Astrocyte (in vitro differentiated cells and primary cell): ENCODE measurements at regions not wholly inside any gene's neighbourhood (a gene's known extent, or its start where the extent isn't known, plus 50 kb on each side); places are given as distances from the start of the nearest gene placed in this dataset.

Source experiments
- DNase-seq: peaks from one replicate; pipeline ENCODE4 v3.0.0-alpha.2; 2010; ENCODE audit warnings: low read depth
- FAIRE-seq: peaks from 2 replicates; lab custom pipeline; 2011; peaks lifted over from hg19 to GRCh38; lab: Jason Lieb, UNC
- H2AFZ ChIP-seq: 2 replicates; pipeline ENCODE4 v1.6.0; 2012; ENCODE audit warnings: low read depth, low read length, inconsistent platforms
- H3K27ac ChIP-seq: 2 replicates; pipeline ENCODE4 v1.5.1; 2011; ENCODE audit warnings: low read depth, low read length, inconsistent platforms
- H3K27me3 ChIP-seq: 2 replicates; pipeline ENCODE4 v1.6.0; 2011; ENCODE audit warnings: low read length, inconsistent platforms; ENCODE audit not compliant: insufficient read depth
- H3K36me3 ChIP-seq: 2 replicates; pipeline ENCODE4 v1.5.1; 2011; ENCODE audit warnings: low read length, inconsistent platforms; ENCODE audit not compliant: insufficient read depth
- H3K4me1 ChIP-seq: 2 replicates; pipeline ENCODE4 v1.5.1; 2011; ENCODE audit warnings: low read length, inconsistent platforms; ENCODE audit not compliant: insufficient read depth
- H3K4me2 ChIP-seq: 2 replicates; pipeline ENCODE4 v1.6.0; 2012; ENCODE audit warnings: low read length, inconsistent platforms
- H3K4me3 ChIP-seq: 2 replicates; pipeline ENCODE4 v1.5.1; 2011; ENCODE audit warnings: low read depth, mild to moderate bottlenecking, low read length, inconsistent platforms; ENCODE audit not compliant: insufficient read depth
- H3K79me2 ChIP-seq: 2 replicates; pipeline ENCODE4 v1.6.0; 2012; ENCODE audit warnings: mild to moderate bottlenecking, low read length, inconsistent platforms; ENCODE audit not compliant: insufficient read depth
- H3K9ac ChIP-seq: 2 replicates; pipeline ENCODE4 v1.6.0; 2012; ENCODE audit warnings: mild to moderate bottlenecking, low read length, inconsistent platforms
- H3K9me3 ChIP-seq: 2 replicates; pipeline ENCODE4 v1.5.1; 2012; ENCODE audit warnings: low read depth, mild to moderate bottlenecking, low read length, inconsistent platforms; ENCODE audit not compliant: insufficient read depth
- H4K20me1 ChIP-seq: 2 replicates; pipeline ENCODE4 v1.6.0; 2012; ENCODE audit warnings: low read length, inconsistent platforms; ENCODE audit not compliant: insufficient read depth
- H3K27ac Mint-ChIP-seq: one replicate; pipeline ENCODE4 v1.8.0; 2021; ENCODE audit warnings: mild to moderate bottlenecking, mixed read lengths; ENCODE audit not compliant: unreplicated experiment
- H3K27me3 Mint-ChIP-seq: one replicate; pipeline ENCODE4 v1.8.0; 2021; ENCODE audit warnings: low read depth, mixed read lengths; ENCODE audit not compliant: unreplicated experiment
- H3K36me3 Mint-ChIP-seq: one replicate; pipeline ENCODE4 v1.8.0; 2021; ENCODE audit warnings: low read depth, mixed read lengths; ENCODE audit not compliant: unreplicated experiment
- H3K4me1 Mint-ChIP-seq: one replicate; pipeline ENCODE4 v1.8.0; 2021; ENCODE audit warnings: low read depth, mixed read lengths; ENCODE audit not compliant: unreplicated experiment
- H3K4me3 Mint-ChIP-seq: one replicate; pipeline ENCODE4 v1.8.0; 2021; ENCODE audit warnings: mild to moderate bottlenecking, moderate library complexity, mixed read lengths; ENCODE audit not compliant: unreplicated experiment
- H3K9me3 Mint-ChIP-seq: one replicate; pipeline ENCODE4 v1.8.0; 2021; ENCODE audit warnings: mild to moderate bottlenecking, mixed read lengths; ENCODE audit not compliant: unreplicated experiment
- EZH2 ChIP-seq: IDR thresholded peaks from 2 replicates; pipeline ENCODE4 v1.6.1; 2012; ENCODE audit warnings: mild to moderate bottlenecking, low read length, inconsistent platforms; ENCODE audit not compliant: insufficient read depth
- TF ChIP-seq, protein P1 (sequence below): IDR thresholded peaks from 2 replicates; pipeline ENCODE4 v1.5.1; 2011; ENCODE audit warnings: low read depth, mild to moderate bottlenecking, inconsistent platforms, low read length, moderate library complexity; ENCODE audit not compliant: insufficient read depth

DNA sequence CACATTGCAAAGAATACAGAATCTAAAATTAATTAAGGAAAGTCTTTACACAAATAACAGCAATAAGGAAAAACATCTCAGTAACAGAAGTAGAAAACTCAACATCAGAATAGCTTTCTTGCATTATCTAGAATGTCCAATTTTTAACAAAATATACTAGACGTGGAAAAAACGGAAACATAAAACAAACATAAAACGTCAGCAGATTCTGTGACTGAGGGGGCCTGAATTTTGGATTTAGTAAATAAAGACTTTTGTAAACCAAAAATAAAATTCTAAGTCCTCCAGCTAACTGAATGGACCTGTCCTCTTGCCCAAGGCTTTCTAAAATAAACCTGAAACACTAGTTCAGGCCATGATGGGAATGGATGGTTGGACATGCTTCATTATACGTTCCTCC lies 773.5 kb upstream of the LRRTM1 start:
- no peak for FAIRE-seq

GRCh38 chr2:81077396-81077795 lies 772.8 kb upstream of the LRRTM1 start:
- Histone ChIP-seq H3K4me2 (no peak overlapping the region), H3K9ac (no peak overlapping the region), H3K4me3 (no peak overlapping the region), H2AFZ (no peak overlapping the region), H3K36me3 (no peaks in the 10 kb centered on the region), H4K20me1 (no peaks in the 10 kb centered on the region), H3K79me2 (no peaks in the 10 kb centered on the region), H3K27me3 (no peaks in the 10 kb centered on the region), H3K27ac (no peak overlapping the region), H3K9me3 (no peaks in the 10 kb centered on the region), H3K4me1 (no peaks in the 10 kb centered on the region)
- no peak for TF ChIP-seq EZH2
- TF ChIP-seq, protein P1, sequence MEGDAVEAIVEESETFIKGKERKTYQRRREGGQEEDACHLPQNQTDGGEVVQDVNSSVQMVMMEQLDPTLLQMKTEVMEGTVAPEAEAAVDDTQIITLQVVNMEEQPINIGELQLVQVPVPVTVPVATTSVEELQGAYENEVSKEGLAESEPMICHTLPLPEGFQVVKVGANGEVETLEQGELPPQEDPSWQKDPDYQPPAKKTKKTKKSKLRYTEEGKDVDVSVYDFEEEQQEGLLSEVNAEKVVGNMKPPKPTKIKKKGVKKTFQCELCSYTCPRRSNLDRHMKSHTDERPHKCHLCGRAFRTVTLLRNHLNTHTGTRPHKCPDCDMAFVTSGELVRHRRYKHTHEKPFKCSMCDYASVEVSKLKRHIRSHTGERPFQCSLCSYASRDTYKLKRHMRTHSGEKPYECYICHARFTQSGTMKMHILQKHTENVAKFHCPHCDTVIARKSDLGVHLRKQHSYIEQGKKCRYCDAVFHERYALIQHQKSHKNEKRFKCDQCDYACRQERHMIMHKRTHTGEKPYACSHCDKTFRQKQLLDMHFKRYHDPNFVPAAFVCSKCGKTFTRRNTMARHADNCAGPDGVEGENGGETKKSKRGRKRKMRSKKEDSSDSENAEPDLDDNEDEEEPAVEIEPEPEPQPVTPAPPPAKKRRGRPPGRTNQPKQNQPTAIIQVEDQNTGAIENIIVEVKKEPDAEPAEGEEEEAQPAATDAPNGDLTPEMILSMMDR, result no peak
- Mint-ChIP-seq H3K27ac (no peak overlapping the region), H3K27me3 (no peaks in the 10 kb centered on the region), H3K4me3 (no peak overlapping the region), H3K9me3 (no peaks in the 10 kb centered on the region), H3K36me3 (no peaks in the 10 kb centered on the region), H3K4me1 (no peaks in the 10 kb centered on the region)
- DNase-seq (no peak), FAIRE-seq (no peak)

More for the DNA sequence above, 773.5 kb upstream of the LRRTM1 start:
- Histone ChIP-seq H3K4me1 (no peaks in the 10 kb centered on the region), H2AFZ (no peak overlapping the region), H3K9ac (no peak overlapping the region), H3K9me3 (no peaks in the 10 kb centered on the region), H3K4me2 (no peak overlapping the region), H3K36me3 (no peaks in the 10 kb centered on the region), H3K27me3 (no peaks in the 10 kb centered on the region), H3K27ac (no peak overlapping the region), H3K79me2 (no peaks in the 10 kb centered on the region), H4K20me1 (no peaks in the 10 kb centered on the region), H3K4me3 (no peak overlapping the region)
- Mint-ChIP-seq H3K27ac (no peak overlapping the region), H3K36me3 (no peaks in the 10 kb centered on the region), H3K4me3 (no peak overlapping the region), H3K9me3 (no peaks in the 10 kb centered on the region), H3K27me3 (no peaks in the 10 kb centered on the region), H3K4me1 (no peaks in the 10 kb centered on the region)
- DNase-seq, result no peak
- TF ChIP-seq, protein P1, result no peak
- no peak for TF ChIP-seq EZH2

DNA sequence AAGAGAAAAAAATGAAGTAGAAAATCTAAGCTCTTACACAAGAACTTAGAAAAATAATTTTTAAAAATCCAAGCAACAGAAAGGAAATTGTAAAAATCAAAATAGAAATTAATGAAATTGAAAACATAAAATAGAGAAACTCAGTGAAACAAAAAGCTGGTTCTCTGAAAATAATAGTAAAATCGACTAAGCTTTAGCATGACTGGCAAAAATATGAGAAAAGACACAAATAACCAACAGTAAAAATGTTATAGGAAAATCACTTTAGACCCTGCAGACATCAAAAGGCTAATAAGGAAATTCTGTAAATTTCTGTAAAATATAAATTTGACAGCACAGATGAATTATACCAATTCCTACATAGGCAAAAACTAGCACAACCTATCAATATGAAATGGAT lies 768.9 kb upstream of the LRRTM1 start:
- Histone ChIP-seq H3K9ac (no peak overlapping the region), H3K4me1 (no peaks in the 10 kb centered on the region), H3K36me3 (no peaks in the 10 kb centered on the region), H3K9me3 (no peaks in the 10 kb centered on the region), H3K79me2 (no peaks in the 10 kb centered on the region), H3K4me2 (no peak overlapping the region), H3K4me3 (no peak overlapping the region), H4K20me1 (no peaks in the 10 kb centered on the region), H2AFZ (no peak overlapping the region), H3K27ac (no peak overlapping the region), H3K27me3 (no peaks in the 10 kb centered on the region)
- no peak for FAIRE-seq
- H3K4me1 Mint-ChIP-seq, result no peaks in the 10 kb centered on the region
- no peaks in the 10 kb centered on the region for H3K9me3 Mint-ChIP-seq
- no peak overlapping the region for H3K27ac Mint-ChIP-seq
- no peak for DNase-seq
- no peaks in the 10 kb centered on the region for H3K36me3 Mint-ChIP-seq
- no peaks in the 10 kb centered on the region for H3K27me3 Mint-ChIP-seq
- no peak overlapping the region for H3K4me3 Mint-ChIP-seq
- TF ChIP-seq EZH2, result no peak
- TF ChIP-seq, protein P1, result no peak
